ENCODE measurements at regions not wholly inside any gene's neighbourhood (a gene's known extent, or its start where the extent isn't known, plus 50 kb on each side); places are given as distances from the start of the nearest gene placed in this dataset.

GRCh38 chr2:234852035-234852434 is 99.8 kb upstream of the SH3BP4 start:
- no peak overlapping the region for H3K27ac Mint-ChIP-seq
- POLR2A ChIA-PET = no interaction called here
- no peaks in the 10 kb centered on the region for H3K36me3 Mint-ChIP-seq
- H3K9me3 Mint-ChIP-seq = no peaks in the 10 kb centered on the region
- H3K4me3 Mint-ChIP-seq = no peak overlapping the region
- DNase-seq (no peak), ATAC-seq (ENCODE audit: low read depth) (no peak)
- peaks cover 7% of the 10 kb centered on the region for H3K27me3 Mint-ChIP-seq
- H3K4me1 Mint-ChIP-seq = no peaks in the 10 kb centered on the region

- H3K27me3 Mint-ChIP-seq = peaks cover 7% of the 10 kb centered on the region
- no peaks in the 10 kb centered on the region for H3K9me3 Mint-ChIP-seq
- no peaks in the 10 kb centered on the region for H3K36me3 Mint-ChIP-seq
- H3K4me3 Mint-ChIP-seq = no peak overlapping the region
- no peaks in the 10 kb centered on the region for H3K4me1 Mint-ChIP-seq
- ATAC-seq (ENCODE audit: low read depth) = no peak
- no peak overlapping the region for H3K27ac Mint-ChIP-seq
- POLR2A ChIA-PET = no interaction called here
- DNase-seq = no peak
Observed at GRCh38 chr2:234851451-234851850, 100.4 kb upstream of the SH3BP4 start.

DNA sequence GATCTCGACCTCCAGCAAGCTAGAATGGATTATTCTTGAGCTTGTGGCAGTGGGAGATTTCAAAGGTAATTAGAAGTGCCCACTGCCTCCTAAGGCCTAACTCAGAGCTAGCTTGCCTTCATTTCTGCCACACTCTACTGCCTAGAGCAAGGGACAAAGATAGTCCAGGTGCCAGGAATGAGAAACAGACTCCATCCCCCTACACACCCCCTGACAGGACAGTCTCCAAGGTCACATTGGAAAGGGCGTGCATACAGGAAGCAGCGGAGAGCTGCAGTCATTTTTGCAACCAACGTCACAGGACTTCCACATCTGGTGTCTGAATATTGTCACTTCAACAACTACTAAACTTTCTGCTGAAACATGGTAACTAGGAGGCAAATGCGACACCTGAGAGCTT is 101.0 kb upstream of the SH3BP4 start:
- Mint-ChIP-seq H3K9me3 (no peaks in the 10 kb centered on the region), H3K27ac (no peak overlapping the region), H3K27me3 (peaks cover 7% of the 10 kb centered on the region), H3K36me3 (no peaks in the 10 kb centered on the region), H3K4me3 (no peak overlapping the region), H3K4me1 (no peaks in the 10 kb centered on the region)
- DNase-seq = no peak
- ATAC-seq (ENCODE audit: low read depth) = no peak
- POLR2A ChIA-PET = no interaction called here

DNA sequence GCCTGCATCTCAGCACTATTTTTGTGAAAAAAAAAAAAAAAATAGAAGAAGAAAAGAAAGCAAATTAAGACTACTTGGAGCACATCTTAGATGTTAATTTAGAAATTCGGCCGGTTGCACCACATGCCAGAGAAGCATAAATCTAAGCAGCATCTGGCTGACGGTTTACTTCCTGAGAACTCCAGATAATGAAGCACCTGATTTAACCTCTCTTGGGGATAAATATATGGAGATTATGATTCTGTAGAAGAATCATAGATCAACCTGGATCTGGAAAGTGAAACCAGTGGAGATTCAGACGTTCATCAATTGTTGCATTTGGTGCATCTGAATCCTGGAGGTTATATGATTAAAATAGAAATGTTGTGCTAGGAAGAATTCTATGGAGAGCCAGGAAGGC is 102.1 kb upstream of the SH3BP4 start:
- ATAC-seq (ENCODE audit: low read depth) (no peak), DNase-seq (no peak)
- no peaks in the 10 kb centered on the region for H3K36me3 Mint-ChIP-seq
- no peaks in the 10 kb centered on the region for H3K9me3 Mint-ChIP-seq
- H3K27ac Mint-ChIP-seq = no peak overlapping the region
- H3K4me3 Mint-ChIP-seq = no peak overlapping the region
- H3K27me3 Mint-ChIP-seq = peaks cover 7% of the 10 kb centered on the region
- no peaks in the 10 kb centered on the region for H3K4me1 Mint-ChIP-seq
- POLR2A ChIA-PET = no interaction called here

GRCh38 chr2:234848578-234848977 is 103.2 kb upstream of the SH3BP4 start:
- H3K27me3 Mint-ChIP-seq = peaks cover 9% of the 10 kb centered on the region

DNA sequence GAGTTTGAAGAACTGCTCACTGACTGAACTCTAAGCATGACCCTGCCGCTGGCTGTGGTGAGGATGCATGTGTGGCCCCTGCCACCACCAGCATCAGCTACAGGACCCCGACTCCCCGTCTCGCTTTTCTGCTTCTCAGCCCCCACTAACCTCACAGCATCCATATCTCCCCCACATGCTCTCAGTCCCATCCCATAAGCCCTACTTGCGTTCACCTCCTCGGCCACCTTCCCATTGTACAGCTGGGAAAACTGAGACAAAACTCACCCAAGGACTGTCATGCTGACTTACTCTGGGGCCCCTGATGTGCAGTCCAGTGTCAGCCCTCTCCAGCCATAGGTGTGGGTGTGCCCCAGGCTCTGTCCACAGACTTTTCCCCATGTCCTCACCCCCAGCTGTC is 104.2 kb upstream of the SH3BP4 start:
- Mint-ChIP-seq H3K9me3 (no peaks in the 10 kb centered on the region), H3K4me3 (no peak overlapping the region), H3K36me3 (no peaks in the 10 kb centered on the region), H3K27ac (no peak overlapping the region), H3K27me3 (peaks cover 6% of the 10 kb centered on the region), H3K4me1 (no peaks in the 10 kb centered on the region)
- ATAC-seq (ENCODE audit: low read depth) = no peak
- POLR2A ChIA-PET = no interaction called here
- no peak for DNase-seq

More at GRCh38 chr2:234848578-234848977, 103.2 kb upstream of the SH3BP4 start:
- POLR2A ChIA-PET = no interaction called here
- no peaks in the 10 kb centered on the region for H3K4me1 Mint-ChIP-seq
- no peaks in the 10 kb centered on the region for H3K36me3 Mint-ChIP-seq
- H3K9me3 Mint-ChIP-seq = no peaks in the 10 kb centered on the region
- H3K4me3 Mint-ChIP-seq = no peak overlapping the region
- no peak overlapping the region for H3K27ac Mint-ChIP-seq
- no peak for ATAC-seq (ENCODE audit: low read depth)
- no peak for DNase-seq

DNA sequence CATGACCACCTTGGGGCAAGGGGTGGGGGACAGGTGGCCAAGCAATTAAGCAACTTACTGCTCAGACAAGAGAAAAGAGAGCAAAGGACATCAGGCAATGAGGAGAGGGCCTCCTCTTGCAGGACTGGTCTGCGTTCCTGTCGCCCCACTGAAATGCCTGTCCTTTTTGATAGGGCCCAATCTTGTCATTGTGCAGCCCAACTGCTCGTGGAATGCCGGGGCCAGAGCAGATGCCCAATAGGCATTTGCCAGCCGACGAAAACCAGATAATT is 104.5 kb upstream of the SH3BP4 start:
- no peaks in the 10 kb centered on the region for H3K9me3 Mint-ChIP-seq
- POLR2A ChIA-PET = no interaction called here
- ATAC-seq (ENCODE audit: low read depth) (no peak), DNase-seq (no peak)
- no peaks in the 10 kb centered on the region for H3K4me1 Mint-ChIP-seq
- H3K27ac Mint-ChIP-seq = no peak overlapping the region
- H3K36me3 Mint-ChIP-seq = no peaks in the 10 kb centered on the region
- H3K4me3 Mint-ChIP-seq = no peak overlapping the region
- peaks cover 6% of the 10 kb centered on the region for H3K27me3 Mint-ChIP-seq

DNA sequence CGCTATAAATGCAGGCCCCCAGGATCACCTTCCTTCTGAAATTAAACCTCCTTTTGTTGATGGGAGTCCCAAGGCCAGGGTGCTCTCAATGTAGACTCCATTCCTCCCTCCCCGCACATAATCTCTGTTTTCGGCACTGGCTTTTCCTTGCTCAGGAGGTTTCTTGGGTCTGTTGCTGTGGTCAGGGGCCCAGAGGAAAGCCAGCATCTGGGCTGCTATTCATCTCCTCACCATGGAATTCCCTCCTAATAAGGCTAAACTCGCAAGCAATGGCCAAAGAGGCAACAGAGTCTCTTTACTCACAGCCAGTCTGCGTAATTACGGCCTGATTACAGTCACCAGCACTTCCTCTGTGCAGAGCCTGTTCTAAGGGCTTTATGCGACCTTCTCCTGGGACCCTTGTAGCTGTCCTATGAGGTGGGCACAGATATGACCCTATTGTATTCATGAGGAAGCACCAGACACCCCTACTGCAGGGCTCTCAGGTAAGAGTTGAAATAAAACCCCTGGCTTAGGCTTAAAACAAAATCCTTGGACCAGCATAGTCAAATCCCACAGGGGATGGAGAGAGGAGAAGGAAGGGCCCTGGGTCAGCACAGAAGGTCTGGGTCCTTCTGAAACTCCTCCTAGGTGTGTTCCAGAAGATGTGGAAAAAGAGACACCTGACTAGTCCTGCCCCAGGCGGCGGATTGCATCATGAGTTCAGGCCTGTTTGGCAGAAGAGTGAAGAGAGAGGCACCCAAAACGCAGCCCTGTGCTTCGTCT is 105.0 kb upstream of the SH3BP4 start:
- H3K27ac Mint-ChIP-seq = no peak overlapping the region
- POLR2A ChIA-PET = no interaction called here

GRCh38 chr2:234845602-234846590 is 105.9 kb upstream of the SH3BP4 start:
- POLR2A ChIA-PET = no interaction called here
- H3K9me3 Mint-ChIP-seq = no peaks in the 10 kb centered on the region
- H3K4me3 Mint-ChIP-seq = no peak overlapping the region
- DNase-seq = no peak
- peaks cover 6% of the 10 kb centered on the region for H3K27me3 Mint-ChIP-seq
- no peak for ATAC-seq (ENCODE audit: low read depth)
- H3K4me1 Mint-ChIP-seq = no peaks in the 10 kb centered on the region
- no peaks in the 10 kb centered on the region for H3K36me3 Mint-ChIP-seq
- no peak overlapping the region for H3K27ac Mint-ChIP-seq

More for the DNA sequence above, 105.0 kb upstream of the SH3BP4 start:
- DNase-seq (no peak), ATAC-seq (ENCODE audit: low read depth) (no peak)
- Mint-ChIP-seq H3K36me3 (no peaks in the 10 kb centered on the region), H3K27me3 (peaks cover 6% of the 10 kb centered on the region), H3K4me3 (no peak overlapping the region), H3K9me3 (no peaks in the 10 kb centered on the region), H3K4me1 (no peaks in the 10 kb centered on the region)

- no peaks in the 10 kb centered on the region for H3K36me3 Mint-ChIP-seq
- H3K9me3 Mint-ChIP-seq = no peaks in the 10 kb centered on the region
- no peaks in the 10 kb centered on the region for H3K4me1 Mint-ChIP-seq
- DNase-seq (no peak), ATAC-seq (ENCODE audit: low read depth) (no peak)
- no peak overlapping the region for H3K4me3 Mint-ChIP-seq
- no peak overlapping the region for H3K27ac Mint-ChIP-seq
- POLR2A ChIA-PET = interaction anchor here (0.6 kb wide), 1 partner anchor 790 kb away, joined by 4 read pairs; no protein-coding TSS in a partner anchor
- H3K27me3 Mint-ChIP-seq = peaks cover 3% of the 10 kb centered on the region
Observed at GRCh38 chr2:234843411-234843810, 108.4 kb upstream of the SH3BP4 start.

GRCh38 chr2:234842753-234843152 is 109.1 kb upstream of the SH3BP4 start:
- no peak overlapping the region for H3K4me3 Mint-ChIP-seq
- peaks cover 2% of the 10 kb centered on the region for H3K27me3 Mint-ChIP-seq
- H3K36me3 Mint-ChIP-seq = no peaks in the 10 kb centered on the region
- ATAC-seq (ENCODE audit: low read depth) (no peak), DNase-seq (no peak)
- H3K27ac Mint-ChIP-seq = no peak overlapping the region
- H3K9me3 Mint-ChIP-seq = no peaks in the 10 kb centered on the region
- no peaks in the 10 kb centered on the region for H3K4me1 Mint-ChIP-seq
- POLR2A ChIA-PET = no interaction called here

GRCh38 chr2:234841321-234842015 is 110.3 kb upstream of the SH3BP4 start:
- POLR2A ChIA-PET = no interaction called here
- no peak overlapping the region for H3K4me3 Mint-ChIP-seq
- DNase-seq (no peak), ATAC-seq (ENCODE audit: low read depth) (no peak)
- H3K9me3 Mint-ChIP-seq = no peaks in the 10 kb centered on the region
- H3K36me3 Mint-ChIP-seq = no peaks in the 10 kb centered on the region
- H3K27me3 Mint-ChIP-seq = peaks cover 2% of the 10 kb centered on the region
- no peaks in the 10 kb centered on the region for H3K4me1 Mint-ChIP-seq
- H3K27ac Mint-ChIP-seq = no peak overlapping the region

DNA sequence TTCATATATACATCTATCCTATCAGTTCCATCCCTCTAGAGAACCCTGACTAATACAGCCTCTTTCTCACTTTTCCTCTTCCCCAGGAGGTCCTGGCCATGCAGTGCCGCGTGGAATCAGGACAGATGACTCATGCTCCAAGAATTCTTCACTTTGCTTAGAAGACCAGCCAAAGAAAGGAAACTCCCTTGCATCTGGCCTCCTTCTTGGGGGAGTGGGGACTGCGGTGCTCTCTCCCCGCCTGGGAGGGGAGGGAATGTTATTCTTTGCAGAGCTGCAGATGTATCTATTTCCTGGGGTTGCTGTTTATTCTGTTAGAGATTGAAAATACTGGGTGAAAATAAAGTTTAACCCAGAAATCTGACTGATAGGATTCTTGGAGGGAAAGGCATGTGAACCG is 111.5 kb upstream of the SH3BP4 start:
- Mint-ChIP-seq H3K36me3 (no peaks in the 10 kb centered on the region), H3K27ac (no peak overlapping the region), H3K4me1 (no peaks in the 10 kb centered on the region), H3K9me3 (no peaks in the 10 kb centered on the region), H3K4me3 (no peak overlapping the region), H3K27me3 (peaks cover 2% of the 10 kb centered on the region)
- POLR2A ChIA-PET = no interaction called here
- DNase-seq = no peak
- ATAC-seq (ENCODE audit: low read depth) = no peak
